Dendritic cell treated with granulocyte-macrophage colony-stimulating factor and Interleukin-4, amounts not matched to agents 40 ng/mL and 50 ng/mL, for 4 days (primary cell): ENCODE measurements at regions not wholly inside any gene's neighbourhood (a gene's known extent, or its start where the extent isn't known, plus 50 kb on each side); places are given as distances from the start of the nearest gene placed in this dataset.

Experiments used
- H3K27ac Mint-ChIP-seq: one replicate; pipeline ENCODE4 v1.8.0; 2022; ENCODE audit warnings: mild to moderate bottlenecking, mixed read lengths
- H3K27me3 Mint-ChIP-seq: one replicate; pipeline ENCODE4 v1.8.0; 2022; ENCODE audit warnings: mild to moderate bottlenecking, mixed read lengths
- H3K36me3 Mint-ChIP-seq: one replicate; pipeline ENCODE4 v1.8.0; 2022; ENCODE audit warnings: low read depth, mixed read lengths
- H3K4me1 Mint-ChIP-seq: one replicate; pipeline ENCODE4 v1.8.0; 2022; ENCODE audit warnings: low read depth, mixed read lengths
- H3K4me3 Mint-ChIP-seq: one replicate; pipeline ENCODE4 v1.8.0; 2022; ENCODE audit warnings: mild to moderate bottlenecking, moderate library complexity, mixed read lengths
- H3K9me3 Mint-ChIP-seq: one replicate; pipeline ENCODE4 v1.8.0; 2022; ENCODE audit warnings: mixed read lengths
- intact Hi-C: fragments of 100-400 bp; cut with micrococcal nuclease; formaldehyde crosslinking; loops from one replicate; pipeline ENCODE4 v1.15.0; 2022

DNA sequence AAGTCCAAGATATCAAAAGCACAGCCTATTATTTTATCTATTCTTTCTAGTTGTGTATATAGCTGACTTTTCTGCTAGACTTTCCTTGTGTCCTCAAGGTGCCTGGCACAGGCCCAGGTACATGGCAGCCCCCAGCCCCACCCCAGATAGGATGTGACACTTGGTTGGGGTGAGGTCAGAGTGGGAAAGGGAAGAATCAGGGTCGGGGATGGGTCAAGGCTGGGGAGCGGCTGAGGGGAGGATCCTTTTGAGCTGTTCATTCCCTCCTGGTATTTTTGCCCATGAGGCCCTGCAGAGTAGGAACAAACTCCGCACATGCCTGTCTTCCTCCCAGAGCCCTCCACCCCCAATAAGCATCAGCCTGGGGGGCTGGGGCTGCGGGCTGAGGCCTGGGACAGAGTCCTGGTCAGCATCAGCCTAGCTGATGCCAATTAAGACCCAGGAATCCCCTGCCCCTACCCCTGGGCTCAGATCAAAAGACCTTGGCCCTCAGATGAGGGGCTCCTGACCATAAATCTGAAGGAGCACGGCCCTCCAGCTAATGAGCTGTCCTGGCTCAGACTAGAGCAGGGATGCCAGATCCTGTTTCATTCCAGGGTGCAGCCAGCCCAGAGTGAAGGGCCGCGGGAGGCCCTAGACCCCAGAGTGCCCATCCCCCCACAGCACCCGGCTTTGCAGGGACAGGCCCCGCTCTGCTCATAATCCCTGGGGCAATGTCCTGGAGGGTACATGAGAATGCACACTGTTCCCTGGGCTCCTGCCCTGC lies 85.3 kb downstream of the SDC1 start:
- no peak overlapping the region for H3K4me3 Mint-ChIP-seq
- no peaks in the 10 kb centered on the region for H3K9me3 Mint-ChIP-seq
- intact Hi-C loops = loop anchor here (10.0 kb wide), 1 partner anchor 85 kb away; the partner anchor contains the start of gene SDC1
- no peaks in the 10 kb centered on the region for H3K4me1 Mint-ChIP-seq
- peaks cover 7% of the 10 kb centered on the region for H3K27me3 Mint-ChIP-seq
- no peaks in the 10 kb centered on the region for H3K36me3 Mint-ChIP-seq
- H3K27ac Mint-ChIP-seq = no peak overlapping the region

DNA sequence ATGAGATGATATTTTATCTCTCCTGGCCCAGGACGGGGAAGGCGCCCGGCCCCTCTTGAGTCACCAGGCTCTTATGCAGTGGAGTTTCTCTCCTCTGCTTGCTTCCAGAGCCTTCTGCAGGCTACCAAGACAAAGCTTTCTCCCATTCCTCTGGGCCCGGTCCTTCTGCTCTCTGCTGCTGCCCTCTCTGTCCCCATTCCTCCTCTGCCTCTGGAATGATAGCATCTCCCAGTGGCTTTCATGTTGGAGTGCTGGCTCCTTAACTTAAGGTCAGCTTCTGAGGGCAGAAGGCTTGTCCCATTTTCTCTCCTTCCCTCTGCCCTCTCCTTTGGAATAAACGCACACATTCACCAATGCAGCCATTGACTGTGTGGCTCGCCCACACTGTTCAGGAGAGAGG lies 86.2 kb downstream of the SDC1 start:
- H3K27ac Mint-ChIP-seq = peak overlapping the region; percentile 4
- H3K4me1 Mint-ChIP-seq = no peaks in the 10 kb centered on the region
- no peaks in the 10 kb centered on the region for H3K9me3 Mint-ChIP-seq
- H3K36me3 Mint-ChIP-seq = no peaks in the 10 kb centered on the region
- intact Hi-C loops = loop anchor here (10.0 kb wide), 1 partner anchor 86 kb away; the partner anchor contains the start of gene SDC1
- no peak overlapping the region for H3K4me3 Mint-ChIP-seq
- peaks cover 8% of the 10 kb centered on the region for H3K27me3 Mint-ChIP-seq

DNA sequence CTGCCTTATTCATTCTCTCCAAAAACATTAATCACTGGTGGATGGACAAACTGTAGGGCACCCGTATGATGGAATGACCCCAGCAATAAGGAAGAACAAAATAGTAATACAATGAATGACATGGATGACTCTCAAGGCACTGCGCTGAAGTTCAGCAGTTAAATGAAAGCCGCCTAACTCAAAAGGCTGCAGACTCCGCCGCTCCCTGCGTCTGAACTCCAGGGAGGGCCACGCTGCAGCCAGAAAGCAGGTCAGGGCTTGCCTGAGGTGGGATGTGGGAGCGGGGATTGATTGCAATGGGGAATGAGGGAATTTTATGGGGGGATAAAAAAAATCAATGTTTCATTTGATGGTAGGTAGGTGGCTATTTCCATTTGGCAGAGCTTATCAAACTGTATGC lies 86.5 kb upstream of the LAPTM4A start:
- H3K9me3 Mint-ChIP-seq = no peaks in the 10 kb centered on the region
- H3K4me1 Mint-ChIP-seq = no peaks in the 10 kb centered on the region
- H3K4me3 Mint-ChIP-seq = no peak overlapping the region
- H3K36me3 Mint-ChIP-seq = no peaks in the 10 kb centered on the region
- intact Hi-C loops = loop anchor here (10.0 kb wide), 1 partner anchor 87 kb away; the partner anchor contains the start of gene SDC1
- no peak overlapping the region for H3K27ac Mint-ChIP-seq
- peaks cover 10% of the 10 kb centered on the region for H3K27me3 Mint-ChIP-seq

DNA sequence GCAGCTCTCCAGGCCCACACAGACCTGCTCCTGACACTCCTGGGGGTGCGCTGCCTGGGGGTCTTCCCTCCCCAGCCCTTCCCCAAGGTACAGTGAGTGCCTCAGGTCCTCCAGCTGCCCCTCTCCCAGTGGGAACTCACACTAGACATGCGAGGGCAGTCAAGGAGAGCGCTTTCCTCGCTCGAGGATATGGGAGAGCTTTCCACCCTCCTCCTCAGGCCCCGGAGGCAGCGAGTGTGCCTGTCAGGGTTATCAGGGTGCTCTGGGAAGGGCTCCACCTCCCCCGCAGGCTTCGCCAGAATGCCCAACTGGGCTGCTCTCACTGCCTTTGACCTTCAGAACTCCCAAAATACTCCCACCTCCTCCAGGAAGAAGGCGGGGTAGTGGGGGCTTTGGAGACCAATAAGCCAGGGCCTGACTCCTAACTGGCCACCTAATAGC lies 85.7 kb upstream of the LAPTM4A start:
- Mint-ChIP-seq H3K4me3 (no peak overlapping the region), H3K36me3 (no peaks in the 10 kb centered on the region), H3K4me1 (no peaks in the 10 kb centered on the region), H3K27ac (no peak overlapping the region), H3K27me3 (peaks cover 8% of the 10 kb centered on the region), H3K9me3 (no peaks in the 10 kb centered on the region)
- intact Hi-C loops = loop anchor here (10.0 kb wide), 1 partner anchor 88 kb away; the partner anchor contains the start of gene SDC1

DNA sequence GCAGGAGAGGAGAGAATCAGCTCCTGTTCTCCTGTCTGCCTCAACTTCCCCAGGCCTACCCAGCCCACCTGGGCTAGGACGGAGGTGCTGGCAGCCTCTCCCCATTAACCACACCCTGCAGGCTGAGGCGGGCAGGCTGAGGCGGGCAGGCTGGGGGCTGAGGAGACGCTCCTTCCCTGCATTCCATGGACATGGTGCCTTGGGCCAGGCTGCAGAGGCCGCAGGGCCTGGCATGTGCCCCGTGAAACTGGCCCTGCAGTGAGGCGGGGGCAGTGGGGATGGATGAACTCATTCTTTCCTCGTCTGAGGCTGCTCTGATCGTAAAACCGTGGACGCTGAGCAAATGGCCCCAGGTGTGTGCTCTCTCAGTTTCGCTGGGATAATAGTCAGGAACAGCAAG lies 84.7 kb upstream of the LAPTM4A start:
- Mint-ChIP-seq H3K27ac (no peak overlapping the region), H3K27me3 (peaks cover 8% of the 10 kb centered on the region), H3K9me3 (no peaks in the 10 kb centered on the region), H3K4me1 (no peaks in the 10 kb centered on the region), H3K4me3 (no peak overlapping the region), H3K36me3 (no peaks in the 10 kb centered on the region)
- intact Hi-C loops = loop anchor here (10.0 kb wide), 1 partner anchor 89 kb away; the partner anchor contains the start of gene SDC1

DNA sequence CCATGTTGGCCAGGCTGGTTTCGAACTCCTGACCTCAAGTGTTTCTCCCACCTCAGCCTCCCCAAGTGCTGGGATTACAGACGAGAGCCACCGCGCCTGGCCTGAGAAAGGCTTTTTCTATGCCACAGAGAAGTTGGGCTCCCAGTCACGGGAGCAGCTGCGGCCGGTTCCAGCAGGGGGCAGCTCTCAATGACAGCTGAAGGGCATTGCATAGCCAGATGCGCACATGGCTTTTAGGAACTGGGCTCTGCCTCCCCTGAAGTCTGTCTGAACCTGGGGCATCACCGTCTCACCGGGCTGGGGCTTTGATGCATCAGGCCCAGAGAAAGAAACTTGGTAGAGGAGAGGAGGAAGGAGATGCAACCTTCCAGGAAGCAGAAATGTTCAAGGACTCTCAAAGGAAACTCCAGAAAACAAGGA lies 84.2 kb upstream of the LAPTM4A start:
- no peaks in the 10 kb centered on the region for H3K9me3 Mint-ChIP-seq
- peaks cover 8% of the 10 kb centered on the region for H3K27me3 Mint-ChIP-seq
- no peak overlapping the region for H3K4me3 Mint-ChIP-seq
- intact Hi-C loops = loop anchor here (10.0 kb wide), 1 partner anchor 89 kb away; the partner anchor contains the start of gene SDC1
- no peaks in the 10 kb centered on the region for H3K36me3 Mint-ChIP-seq
- H3K27ac Mint-ChIP-seq = no peak overlapping the region
- no peaks in the 10 kb centered on the region for H3K4me1 Mint-ChIP-seq

DNA sequence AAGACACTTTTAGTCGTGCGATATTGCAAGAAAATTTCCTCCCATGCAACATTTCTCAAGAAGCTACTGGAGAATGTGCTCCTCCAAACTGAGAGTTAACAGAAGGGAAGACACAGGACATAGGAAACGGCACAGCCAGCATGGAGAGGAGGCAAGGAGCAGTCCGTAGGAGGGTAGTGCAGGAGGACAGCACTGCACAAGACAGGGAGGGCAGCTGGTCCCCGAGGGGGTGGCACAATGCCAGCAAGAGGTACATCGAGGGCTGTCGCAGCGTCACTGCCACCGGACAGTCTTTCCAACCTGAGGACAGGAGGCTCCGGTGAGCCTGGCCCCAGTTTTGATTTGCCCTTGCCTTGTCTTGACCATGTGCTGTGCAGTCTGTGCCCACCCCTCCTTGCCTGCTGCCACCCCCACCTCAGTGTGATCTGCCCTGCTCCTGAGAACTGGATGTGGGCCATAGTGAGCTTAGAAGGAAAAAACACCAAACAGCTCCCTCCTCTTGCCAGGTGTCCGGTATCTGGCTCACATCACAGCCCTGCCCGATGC lies 81.6 kb upstream of the LAPTM4A start:
- Mint-ChIP-seq H3K27me3 (peaks cover 8% of the 10 kb centered on the region), H3K4me1 (no peaks in the 10 kb centered on the region), H3K27ac (no peak overlapping the region), H3K9me3 (no peaks in the 10 kb centered on the region), H3K36me3 (no peaks in the 10 kb centered on the region), H3K4me3 (no peak overlapping the region)
- intact Hi-C loops = loop anchor here (10.0 kb wide), 1 partner anchor 92 kb away; the partner anchor contains the start of gene SDC1

DNA sequence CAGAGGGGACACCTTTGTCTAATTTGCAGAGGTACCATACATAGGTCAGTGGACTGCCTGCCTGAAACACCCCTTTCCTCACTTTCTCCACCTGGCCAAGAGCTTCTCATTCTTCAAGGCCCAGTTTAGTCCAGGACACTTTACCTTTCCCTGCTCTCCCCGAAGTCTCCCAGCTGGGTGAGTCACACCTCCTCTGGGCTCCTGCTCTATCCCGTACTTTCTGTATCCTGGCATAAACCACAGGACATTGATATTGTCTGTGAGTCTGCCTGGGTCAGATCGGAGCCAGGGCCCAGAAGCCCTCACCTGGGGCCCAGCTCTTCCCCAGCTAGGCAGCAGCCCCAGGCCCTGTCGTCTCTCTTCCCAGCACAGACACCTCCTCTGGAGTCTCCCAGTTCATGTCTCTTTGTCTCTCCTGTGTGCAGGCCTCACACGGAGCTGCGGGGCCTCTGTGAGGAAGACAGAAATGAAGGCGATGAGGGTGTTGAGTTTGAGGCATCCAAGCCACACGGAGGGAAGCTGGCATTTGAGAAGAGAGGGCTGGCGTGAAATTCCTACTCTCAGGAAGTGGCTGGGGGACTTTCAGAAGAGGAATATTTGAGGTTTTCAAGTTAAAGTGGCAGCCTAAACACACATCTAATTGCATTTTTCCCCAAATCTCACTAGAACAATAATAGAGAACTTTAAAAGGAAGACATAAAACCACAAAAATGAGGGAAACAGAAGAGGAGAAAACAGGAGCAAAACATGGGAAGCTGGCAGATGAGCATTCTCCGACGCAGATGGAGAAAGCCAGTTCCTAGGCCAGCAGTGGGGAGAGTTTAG lies 79.6 kb upstream of the LAPTM4A start:
- Mint-ChIP-seq H3K27me3 (peaks cover 6% of the 10 kb centered on the region), H3K4me3 (no peak overlapping the region), H3K9me3 (no peaks in the 10 kb centered on the region), H3K36me3 (no peaks in the 10 kb centered on the region), H3K27ac (no peak overlapping the region), H3K4me1 (no peaks in the 10 kb centered on the region)
- intact Hi-C loops = loop anchor here (10.0 kb wide), 1 partner anchor 94 kb away; the partner anchor contains the start of gene SDC1

DNA sequence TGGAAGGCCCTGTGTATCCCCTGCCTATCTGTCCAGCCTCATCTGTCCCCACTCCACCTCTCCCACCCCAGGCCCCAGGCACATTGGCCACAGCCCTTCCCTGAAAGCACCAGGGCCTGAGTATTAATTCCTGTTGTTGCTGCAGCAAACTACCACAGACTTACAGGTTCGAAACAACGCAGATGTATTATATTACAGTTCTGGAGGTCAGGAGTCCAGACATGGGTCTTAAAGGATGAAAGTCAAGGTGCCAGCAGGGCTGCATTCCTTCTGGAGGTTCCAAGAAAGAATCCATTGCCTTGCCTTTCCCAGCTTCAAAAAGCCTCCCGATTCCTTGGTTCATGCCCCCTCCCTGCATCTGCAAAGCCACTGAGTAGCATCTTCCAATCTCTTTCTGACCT lies 78.7 kb upstream of the LAPTM4A start:
- H3K4me3 Mint-ChIP-seq = no peak overlapping the region
- no peaks in the 10 kb centered on the region for H3K36me3 Mint-ChIP-seq
- H3K4me1 Mint-ChIP-seq = no peaks in the 10 kb centered on the region
- intact Hi-C loops = loop anchor here (10.0 kb wide), 1 partner anchor 95 kb away; the partner anchor contains the start of gene SDC1
- H3K9me3 Mint-ChIP-seq = no peaks in the 10 kb centered on the region
- H3K27me3 Mint-ChIP-seq = peaks cover 4% of the 10 kb centered on the region
- no peak overlapping the region for H3K27ac Mint-ChIP-seq

DNA sequence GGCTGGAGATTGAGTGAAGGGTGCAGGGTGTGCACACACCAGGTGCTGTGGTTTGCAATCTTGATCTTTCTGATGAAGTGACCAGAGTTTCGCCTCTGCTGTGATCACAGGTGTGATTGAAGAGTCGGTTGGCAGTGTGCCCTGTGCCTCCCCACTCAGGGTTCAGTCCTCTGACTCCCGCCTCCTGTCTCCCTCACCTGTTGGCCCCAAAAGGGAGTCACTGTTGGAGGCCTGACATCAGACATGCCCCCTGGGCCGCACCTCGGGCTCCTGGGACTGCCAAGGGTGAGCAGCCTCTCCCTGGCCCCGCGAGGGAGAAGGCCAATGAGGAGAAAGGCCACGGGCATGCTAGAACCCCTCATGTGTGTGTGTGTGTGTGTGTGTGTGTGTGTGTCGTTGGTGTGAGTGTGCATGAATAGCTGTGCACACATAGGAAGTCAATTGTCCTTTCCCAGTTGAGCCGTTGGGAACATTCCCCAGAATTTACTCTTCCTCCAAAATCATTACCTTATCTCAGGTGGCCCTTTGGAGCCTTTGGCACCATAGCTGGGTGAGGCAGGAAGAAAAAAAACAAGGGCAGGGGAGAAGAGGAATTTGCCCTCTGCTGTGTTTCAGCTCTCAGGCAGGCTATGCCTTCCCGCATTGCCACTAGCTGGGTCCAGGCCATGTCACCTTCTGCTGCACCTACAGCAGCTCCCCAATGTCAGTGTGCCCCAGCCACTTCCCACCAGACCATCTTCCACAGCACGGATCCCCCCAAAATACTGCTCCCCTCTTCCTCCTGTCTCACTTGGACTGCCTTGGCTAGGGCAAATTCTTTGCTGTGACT lies 78.1 kb upstream of the LAPTM4A start:
- Mint-ChIP-seq H3K36me3 (no peaks in the 10 kb centered on the region), H3K27ac (no peak overlapping the region), H3K4me3 (no peak overlapping the region), H3K4me1 (no peaks in the 10 kb centered on the region), H3K27me3 (peaks cover 2% of the 10 kb centered on the region), H3K9me3 (no peaks in the 10 kb centered on the region)
- intact Hi-C loops = loop anchor here (10.0 kb wide), 1 partner anchor 95 kb away; the partner anchor contains the start of gene SDC1

DNA sequence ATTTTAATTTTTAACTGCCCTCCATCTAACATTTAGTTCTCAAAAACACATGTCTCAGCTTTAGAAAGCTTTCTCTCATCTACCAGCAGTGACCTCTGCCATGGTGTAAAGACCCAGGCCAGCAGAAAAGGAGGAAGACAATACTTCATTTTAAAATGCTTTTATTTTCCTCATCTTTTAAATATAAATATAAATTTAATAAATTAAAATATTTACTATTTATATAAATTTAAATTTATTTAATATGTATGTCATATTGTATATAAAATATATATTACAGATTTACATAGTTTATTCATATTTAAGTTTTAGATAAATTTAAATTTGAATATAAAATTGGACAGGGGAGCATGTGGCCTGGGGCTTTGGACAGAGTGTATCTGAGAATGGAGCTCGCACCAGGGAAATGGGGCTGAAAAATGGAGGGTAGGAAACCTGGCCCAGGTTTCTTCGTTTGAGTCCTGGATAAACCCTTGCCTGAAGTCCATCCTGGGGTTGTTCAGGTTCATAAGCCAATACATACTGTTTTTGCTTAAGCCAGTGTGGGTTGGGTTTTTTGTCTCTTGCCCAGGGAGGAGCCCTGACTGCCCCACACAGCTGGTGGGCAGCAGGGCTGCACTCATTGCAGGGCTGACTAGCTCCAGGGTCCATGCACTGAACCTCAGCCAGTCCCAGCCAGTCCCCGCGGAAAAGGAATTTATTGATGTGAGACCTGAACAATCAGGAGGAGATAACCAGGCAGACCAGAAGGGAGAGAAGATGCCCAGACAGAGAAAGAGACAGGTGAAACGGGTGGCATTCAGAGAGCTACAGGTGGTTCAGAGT lies 77.3 kb upstream of the LAPTM4A start:
- Mint-ChIP-seq H3K4me3 (no peak overlapping the region), H3K4me1 (no peaks in the 10 kb centered on the region), H3K9me3 (no peaks in the 10 kb centered on the region), H3K27ac (no peak overlapping the region), H3K36me3 (no peaks in the 10 kb centered on the region), H3K27me3 (peaks cover 2% of the 10 kb centered on the region)
- intact Hi-C loops = no loop called here

DNA sequence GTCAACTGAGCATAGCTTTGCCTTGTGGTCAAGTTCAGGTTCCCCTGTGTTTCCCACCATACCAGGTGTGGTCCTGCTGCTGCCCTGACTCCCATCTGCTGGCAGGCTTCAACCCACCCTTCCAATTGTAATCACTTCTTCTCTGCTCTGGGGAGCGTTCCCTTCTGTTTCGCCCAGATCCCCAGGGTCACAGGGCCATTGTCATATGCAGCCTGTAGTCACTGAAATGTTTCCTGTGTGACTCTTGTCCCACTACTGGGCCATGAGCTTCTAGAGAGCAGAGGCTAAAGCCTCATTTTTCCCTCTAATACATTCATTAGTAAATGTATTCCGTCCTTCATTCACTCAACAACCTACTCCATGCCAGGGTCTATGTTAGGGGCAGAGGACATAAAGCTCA lies 75.0 kb upstream of the LAPTM4A start:
- intact Hi-C loops = no loop called here
- H3K36me3 Mint-ChIP-seq = no peaks in the 10 kb centered on the region
- H3K27ac Mint-ChIP-seq = no peak overlapping the region
- H3K4me1 Mint-ChIP-seq = no peaks in the 10 kb centered on the region
- peaks cover 4% of the 10 kb centered on the region for H3K27me3 Mint-ChIP-seq
- H3K9me3 Mint-ChIP-seq = no peaks in the 10 kb centered on the region
- no peak overlapping the region for H3K4me3 Mint-ChIP-seq
